Smooth muscle cell (in vitro differentiated cells): ENCODE measurements at regions not wholly inside any gene's neighbourhood (a gene's known extent, or its start where the extent isn't known, plus 50 kb on each side); places are given as distances from the start of the nearest gene placed in this dataset.

Source experiments
- DNase-seq: peaks from one replicate; lab custom pipeline; 2025; ENCODE audit not compliant: unreplicated experiment; lab: John Stamatoyannopoulos, UW
- H2AFZ ChIP-seq: fragments of 200-600 bp; sonication (generic); 2 replicates; pipeline ENCODE4 v1.6.0; 2016; ENCODE audit warnings: antibody characterized with exemption, low read depth, mild to moderate bottlenecking
- H3F3A ChIP-seq: fragments of 200-600 bp; sonication (generic); 2 replicates; pipeline ENCODE4 v1.6.0; 2017; ENCODE audit warnings: antibody characterized with exemption, low read depth
- H3K27ac ChIP-seq: fragments of 200-600 bp; sonication (generic); 2 replicates; pipeline ENCODE4 v1.5.1; 2016; ENCODE audit warnings: low read depth, mild to moderate bottlenecking
- H3K27me3 ChIP-seq: fragments of 200-600 bp; sonication (generic); 2 replicates; pipeline ENCODE4 v1.6.1; 2016; ENCODE audit warnings: low read depth, mild to moderate bottlenecking
- H3K36me3 ChIP-seq: fragments of 200-600 bp; sonication (generic); 2 replicates; pipeline ENCODE4 v1.5.1; 2016; ENCODE audit warnings: low read depth
- H3K4me1 ChIP-seq: fragments of 200-600 bp; sonication (generic); 2 replicates; pipeline ENCODE4 v1.5.1; 2016; ENCODE audit warnings: low read depth
- H3K4me2 ChIP-seq: fragments of 200-600 bp; sonication (generic); 2 replicates; pipeline ENCODE4 v1.6.0; 2016; ENCODE audit warnings: mild to moderate bottlenecking
- H3K4me3 ChIP-seq: fragments of 200-600 bp; sonication (generic); 2 replicates; pipeline ENCODE4 v1.5.1; 2016; ENCODE audit warnings: mild to moderate bottlenecking
- H3K79me2 ChIP-seq: fragments of 200-600 bp; sonication (generic); 2 replicates; pipeline ENCODE4 v1.6.0; 2016; ENCODE audit warnings: low read depth, mild to moderate bottlenecking
- H3K9ac ChIP-seq: fragments of 200-600 bp; sonication (generic); 2 replicates; pipeline ENCODE4 v1.6.0; 2016; ENCODE audit warnings: low read depth
- H3K9me3 ChIP-seq: fragments of 200-600 bp; sonication (generic); replicated peaks from 2 replicates; pipeline ENCODE4 v1.5.1; 2016; ENCODE audit warnings: low read depth
- H4K20me1 ChIP-seq: fragments of 200-600 bp; sonication (generic); 2 replicates; pipeline ENCODE4 v1.6.0; 2016; ENCODE audit warnings: low read depth
- CTCF ChIP-seq: fragments of 200-600 bp; sonication (generic); IDR thresholded peaks from 2 replicates; pipeline ENCODE4 v1.5.1; 2017; ENCODE audit warnings: borderline replicate concordance, mild to moderate bottlenecking, antibody characterized with exemption; ENCODE audit not compliant: insufficient read depth, poor library complexity, severe bottlenecking
- WGBS: methylation state at CpG from one replicate; pipeline ENCODE4 v1.1.7; 2016; ENCODE audit warnings: low lambda C conversion rate; 5-methylcytosine and 5-hydroxymethylcytosine counted together

- H4K20me1 ChIP-seq = no peaks in the 10 kb centered on the region
- peaks cover 38% of the 10 kb centered on the region for H3K27me3 ChIP-seq
- no peak overlapping the region for H3K9ac ChIP-seq
- H3K4me2 ChIP-seq = no peak overlapping the region
- H3K79me2 ChIP-seq = no peaks in the 10 kb centered on the region
- no peaks in the 10 kb centered on the region for H3F3A ChIP-seq
- H3K9me3 ChIP-seq = no peaks in the 10 kb centered on the region
- WGBS = 87% methylated on average over 5 of the region's 5 CpGs
- peaks cover 14% of the 10 kb centered on the region for H3K4me1 ChIP-seq
- no peak overlapping the region for H3K4me3 ChIP-seq
- H3K36me3 ChIP-seq = no peaks in the 10 kb centered on the region
- H3K27ac ChIP-seq = no peak overlapping the region
- TF ChIP-seq CTCF = no peak
- no peak for DNase-seq
- H2AFZ ChIP-seq = no peak overlapping the region
Measured at GRCh38 chr17:79224903-79225302, 150.3 kb downstream of the ENGASE start.

GRCh38 chr17:79224476-79224875, 149.9 kb downstream of the ENGASE start:
- Histone ChIP-seq H3K4me3 (no peak overlapping the region), H3K36me3 (no peaks in the 10 kb centered on the region), H2AFZ (no peak overlapping the region), H3K27ac (no peak overlapping the region), H3K27me3 (peaks cover 42% of the 10 kb centered on the region), H3K4me1 (peaks cover 17% of the 10 kb centered on the region), H3F3A (no peaks in the 10 kb centered on the region), H4K20me1 (no peaks in the 10 kb centered on the region), H3K9me3 (no peaks in the 10 kb centered on the region), H3K4me2 (no peak overlapping the region), H3K9ac (no peak overlapping the region), H3K79me2 (no peaks in the 10 kb centered on the region)
- DNase-seq = no peak
- TF ChIP-seq CTCF = no peak
- 64% methylated on average over 4 of the region's 4 CpGs for WGBS

- H3K36me3 ChIP-seq = no peaks in the 10 kb centered on the region
- no peak overlapping the region for H3K4me2 ChIP-seq
- H3F3A ChIP-seq = no peaks in the 10 kb centered on the region
- TF ChIP-seq CTCF = no peak
- peaks cover 47% of the 10 kb centered on the region for H3K27me3 ChIP-seq
- no peak overlapping the region for H3K9ac ChIP-seq
- H2AFZ ChIP-seq = no peak overlapping the region
- no peaks in the 10 kb centered on the region for H4K20me1 ChIP-seq
- no peak overlapping the region for H3K27ac ChIP-seq
- H3K4me1 ChIP-seq = peaks cover 17% of the 10 kb centered on the region
- H3K9me3 ChIP-seq = no peaks in the 10 kb centered on the region
- WGBS = 91% methylated on average over 8 of the region's 8 CpGs
- H3K4me3 ChIP-seq = no peak overlapping the region
- DNase-seq = no peak
- no peaks in the 10 kb centered on the region for H3K79me2 ChIP-seq
Measured at GRCh38 chr17:79223953-79224352, 149.3 kb downstream of the ENGASE start.

- H3K79me2 ChIP-seq = no peaks in the 10 kb centered on the region
- no peaks in the 10 kb centered on the region for H3K36me3 ChIP-seq
- H3K9me3 ChIP-seq = no peaks in the 10 kb centered on the region
- no peak overlapping the region for H3K9ac ChIP-seq
- WGBS = 75% methylated on average over 9 of the region's 9 CpGs
- H3K4me1 ChIP-seq = peaks cover 17% of the 10 kb centered on the region
- H3K4me3 ChIP-seq = no peak overlapping the region
- no peak for TF ChIP-seq CTCF
- no peak overlapping the region for H3K27ac ChIP-seq
- H4K20me1 ChIP-seq = no peaks in the 10 kb centered on the region
- no peak overlapping the region for H3K4me2 ChIP-seq
- no peak overlapping the region for H2AFZ ChIP-seq
- no peaks in the 10 kb centered on the region for H3F3A ChIP-seq
- DNase-seq = no peak
- peaks cover 49% of the 10 kb centered on the region for H3K27me3 ChIP-seq
Measured at GRCh38 chr17:79223471-79223870, 148.8 kb downstream of the ENGASE start.
